Adipocyte (in vitro differentiated cells): ENCODE measurements at regions not wholly inside any gene's neighbourhood (a gene's known extent, or its start where the extent isn't known, plus 50 kb on each side); places are given as distances from the start of the nearest gene placed in this dataset.

Experiments used
- DNase-seq: peaks from one replicate; pipeline ENCODE4 v3.0.0-alpha.2; 2015; ENCODE audit warnings: low read depth
- H3K27me3 ChIP-seq: replicated peaks from 2 replicates; pipeline ENCODE4 v1.7.0; 2013; ENCODE audit warnings: mild to moderate bottlenecking, low read length, moderate library complexity; ENCODE audit not compliant: control insufficient read depth, insufficient read depth
- H3K36me3 ChIP-seq: 2 replicates; pipeline ENCODE4 v1.7.0; 2013; ENCODE audit warnings: low read length, mild to moderate bottlenecking, moderate library complexity; ENCODE audit not compliant: control insufficient read depth, insufficient read depth, severe bottlenecking
- H3K4me1 ChIP-seq: 2 replicates; pipeline ENCODE4 v1.7.0; 2013; ENCODE audit warnings: mild to moderate bottlenecking, low read length, moderate library complexity; ENCODE audit not compliant: control insufficient read depth, insufficient read depth
- H3K4me3 ChIP-seq: 2 replicates; pipeline ENCODE4 v1.7.0; 2013; ENCODE audit warnings: mild to moderate bottlenecking, low read length, moderate library complexity
- H3K9ac ChIP-seq: 2 replicates; pipeline ENCODE4 v1.7.0; 2013; ENCODE audit warnings: mild to moderate bottlenecking, low read length, moderate library complexity
- H3K9me3 ChIP-seq: 2 replicates; pipeline ENCODE4 v1.7.0; 2013; ENCODE audit warnings: mild to moderate bottlenecking, low read length, moderate library complexity; ENCODE audit not compliant: control insufficient read depth

- Histone ChIP-seq H3K4me1 (no peaks in the 10 kb centered on the region), H3K4me3 (no peak overlapping the region)
Measured at GRCh38 chr4:89625599-89626293, 211.2 kb downstream of the SNCA start.

GRCh38 chr4:89619206-89619962, 217.6 kb downstream of the SNCA start:
- DNase-seq = no peak
- Histone ChIP-seq H3K9me3 (no peaks in the 10 kb centered on the region), H3K4me1 (peaks cover 13% of the 10 kb centered on the region), H3K27me3 (no peaks in the 10 kb centered on the region), H3K36me3 (no peaks in the 10 kb centered on the region), H3K4me3 (no peak overlapping the region), H3K9ac (no peak overlapping the region)

More at GRCh38 chr4:89625599-89626293, 211.2 kb downstream of the SNCA start:
- H3K27me3 ChIP-seq = peaks cover 12% of the 10 kb centered on the region
- no peak for DNase-seq
- H3K9ac ChIP-seq = no peak overlapping the region
- H3K9me3 ChIP-seq = no peaks in the 10 kb centered on the region
- no peaks in the 10 kb centered on the region for H3K36me3 ChIP-seq

GRCh38 chr4:89618151-89618550, 218.8 kb downstream of the SNCA start:
- no peaks in the 10 kb centered on the region for H3K27me3 ChIP-seq
- peaks cover 13% of the 10 kb centered on the region for H3K4me1 ChIP-seq
- no peaks in the 10 kb centered on the region for H3K36me3 ChIP-seq
- no peak overlapping the region for H3K4me3 ChIP-seq
- no peaks in the 10 kb centered on the region for H3K9me3 ChIP-seq
- no peak for DNase-seq
- H3K9ac ChIP-seq = no peak overlapping the region

GRCh38 chr4:89617317-89617716, 219.6 kb downstream of the SNCA start:
- H3K36me3 ChIP-seq = no peaks in the 10 kb centered on the region
- H3K27me3 ChIP-seq = no peaks in the 10 kb centered on the region
- H3K9ac ChIP-seq = no peak overlapping the region
- peaks cover 13% of the 10 kb centered on the region for H3K4me1 ChIP-seq
- no peak overlapping the region for H3K4me3 ChIP-seq
- no peaks in the 10 kb centered on the region for H3K9me3 ChIP-seq
- DNase-seq = no peak

GRCh38 chr4:89616382-89616781, 220.6 kb downstream of the SNCA start:
- H3K4me3 ChIP-seq = no peak overlapping the region
- no peaks in the 10 kb centered on the region for H3K36me3 ChIP-seq
- H3K9ac ChIP-seq = no peak overlapping the region
- no peak for DNase-seq
- H3K4me1 ChIP-seq = peaks cover 13% of the 10 kb centered on the region
- no peaks in the 10 kb centered on the region for H3K27me3 ChIP-seq
- H3K9me3 ChIP-seq = no peaks in the 10 kb centered on the region

GRCh38 chr4:89615051-89615450, 221.9 kb downstream of the SNCA start:
- DNase-seq = no peak
- Histone ChIP-seq H3K36me3 (no peaks in the 10 kb centered on the region), H3K4me3 (no peak overlapping the region), H3K4me1 (peaks cover 13% of the 10 kb centered on the region), H3K9me3 (no peaks in the 10 kb centered on the region), H3K27me3 (peaks cover 4% of the 10 kb centered on the region), H3K9ac (no peak overlapping the region)

GRCh38 chr4:89614155-89614554, 222.8 kb downstream of the SNCA start:
- H3K4me1 ChIP-seq = peaks cover 13% of the 10 kb centered on the region
- no peak overlapping the region for H3K4me3 ChIP-seq
- no peaks in the 10 kb centered on the region for H3K9me3 ChIP-seq
- peaks cover 4% of the 10 kb centered on the region for H3K27me3 ChIP-seq
- no peak overlapping the region for H3K9ac ChIP-seq
- DNase-seq = no peak
- H3K36me3 ChIP-seq = no peaks in the 10 kb centered on the region

- DNase-seq = no peak
- Histone ChIP-seq H3K9ac (no peak overlapping the region), H3K4me3 (no peak overlapping the region), H3K4me1 (no peaks in the 10 kb centered on the region), H3K9me3 (no peaks in the 10 kb centered on the region), H3K27me3 (peaks cover 4% of the 10 kb centered on the region), H3K36me3 (no peaks in the 10 kb centered on the region)
Measured at GRCh38 chr4:89610236-89610635, 226.7 kb downstream of the SNCA start.

- Histone ChIP-seq H3K9me3 (no peaks in the 10 kb centered on the region), H3K4me3 (no peak overlapping the region), H3K36me3 (no peaks in the 10 kb centered on the region), H3K27me3 (peaks cover 4% of the 10 kb centered on the region), H3K4me1 (no peaks in the 10 kb centered on the region), H3K9ac (no peak overlapping the region)
- DNase-seq = no peak
Measured at GRCh38 chr4:89609756-89610155, 227.2 kb downstream of the SNCA start.

GRCh38 chr4:89604951-89605350, 232.0 kb downstream of the SNCA start:
- Histone ChIP-seq H3K27me3 (no peaks in the 10 kb centered on the region), H3K4me3 (no peak overlapping the region), H3K9ac (no peak overlapping the region), H3K4me1 (no peaks in the 10 kb centered on the region), H3K9me3 (no peaks in the 10 kb centered on the region), H3K36me3 (no peaks in the 10 kb centered on the region)
- no peak for DNase-seq

GRCh38 chr4:89599026-89599425, 237.9 kb downstream of the SNCA start:
- H3K9me3 ChIP-seq = no peaks in the 10 kb centered on the region
- no peaks in the 10 kb centered on the region for H3K36me3 ChIP-seq
- peak; percentile 72 for DNase-seq
- no peak overlapping the region for H3K9ac ChIP-seq
- H3K4me3 ChIP-seq = no peak overlapping the region
- peaks cover 8% of the 10 kb centered on the region for H3K4me1 ChIP-seq
- no peaks in the 10 kb centered on the region for H3K27me3 ChIP-seq
